ENCODE measurements at regions not wholly inside any gene's neighbourhood (a gene's known extent, or its start where the extent isn't known, plus 50 kb on each side); places are given as distances from the start of the nearest gene placed in this dataset.
"Not testable (repeated sequence)": the region's sequence is repeated elsewhere in the genome, so short reads cannot be mapped to it uniquely, and the experiment has no call there.

DNA sequence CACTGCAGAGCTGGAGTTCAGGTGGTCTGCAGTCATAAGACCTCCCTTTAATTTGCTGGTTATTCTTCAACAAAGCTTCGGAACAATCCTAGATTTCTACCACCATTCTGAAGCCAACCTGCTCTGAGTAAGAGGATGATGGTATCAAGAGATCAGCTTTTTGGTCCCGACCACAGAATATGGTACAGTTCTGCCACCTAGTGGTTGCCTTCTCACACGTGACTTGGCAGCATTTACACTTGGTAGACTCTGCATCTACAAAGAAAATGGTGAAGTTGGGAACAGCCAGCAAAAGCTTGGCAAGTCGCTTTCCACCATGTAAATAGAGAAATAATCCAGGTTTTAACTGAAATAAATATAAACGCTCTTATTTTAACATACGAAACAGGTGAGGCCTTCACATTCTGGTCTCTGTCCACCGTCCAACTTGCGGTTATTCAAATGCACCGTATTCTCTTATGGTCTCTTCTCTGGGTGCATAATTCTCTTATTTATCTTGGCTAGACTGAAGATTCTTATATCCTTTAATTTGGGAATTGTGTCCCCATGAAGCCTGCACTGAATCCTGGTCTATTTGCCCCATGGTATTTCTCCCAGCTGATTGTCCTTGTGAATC lies 173.9 kb upstream of the GRM3 start:
- no peak overlapping the region for H3K4me3 ChIP-seq
- H3K4me2 ChIP-seq: no peak overlapping the region
- no peaks in the 10 kb centered on the region for H3K9me3 ChIP-seq
- H3K27ac ChIP-seq: no peak overlapping the region
- no peaks in the 10 kb centered on the region for H4K20me1 ChIP-seq
- H3K27me3 ChIP-seq: no peaks in the 10 kb centered on the region
- no peak for TF ChIP-seq Cebpa-rat (IDR thresholded peaks at IDR 0.05)
- no peak overlapping the region for H3K9ac ChIP-seq
- H3K4me1 ChIP-seq: no peaks in the 10 kb centered on the region
- H3K36me3 ChIP-seq: no peaks in the 10 kb centered on the region

DNA sequence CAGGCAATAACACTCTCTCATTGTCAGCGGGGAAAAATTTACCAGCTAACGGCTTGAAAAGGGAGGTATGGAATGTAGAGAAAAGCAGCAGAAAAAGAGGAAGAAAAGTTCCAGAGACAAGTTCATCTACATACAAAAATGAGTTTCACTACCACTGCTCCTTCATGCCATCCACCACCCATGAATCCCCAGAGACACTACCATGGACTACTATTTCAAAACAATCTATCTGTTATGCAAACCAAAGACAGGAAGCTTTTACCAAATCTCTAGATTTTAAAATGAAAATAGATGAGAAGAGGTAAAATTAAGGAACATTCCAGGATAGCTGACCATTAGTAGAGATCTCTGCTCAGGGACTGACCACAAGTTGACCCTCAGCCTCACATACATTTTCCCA lies 189.0 kb upstream of the GRM3 start:
- Histone ChIP-seq H3K9ac (no peak overlapping the region), H3K4me2 (peak overlapping the region; percentile 20)

DNA sequence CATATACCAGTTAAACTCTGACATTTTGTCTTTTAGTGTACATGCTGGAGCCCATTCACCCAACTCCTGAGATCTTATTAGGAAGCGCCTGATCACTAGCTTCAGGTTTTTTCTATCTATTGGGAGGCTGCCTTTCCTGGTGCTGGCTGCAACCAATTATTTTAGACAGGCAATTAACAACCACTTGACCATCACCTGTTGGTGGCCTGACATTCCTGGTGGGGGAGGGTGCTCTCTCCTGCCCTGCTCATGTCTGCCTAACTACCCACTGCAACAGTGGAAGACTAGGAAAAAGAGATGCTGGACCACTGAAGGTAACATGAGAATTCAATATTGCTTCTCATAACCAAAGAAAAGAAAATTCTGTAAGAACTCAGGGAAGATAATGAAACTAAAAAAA lies 190.3 kb upstream of the GRM3 start:
- Histone ChIP-seq H3K4me3 (no peak overlapping the region), H3K4me2 (no peak overlapping the region)
- TF ChIP-seq Cebpa-rat (IDR thresholded peaks at IDR 0.05): no peak

More for the DNA sequence above, 189.0 kb upstream of the GRM3 start:
- no peaks in the 10 kb centered on the region for H3K36me3 ChIP-seq
- peaks cover 14% of the 10 kb centered on the region for H3K4me1 ChIP-seq
- no peaks in the 10 kb centered on the region for H4K20me1 ChIP-seq
- no peak overlapping the region for H3K27ac ChIP-seq
- H3K9me3 ChIP-seq: no peaks in the 10 kb centered on the region
- no peak for TF ChIP-seq Cebpa-rat (IDR thresholded peaks at IDR 0.05)
- no peaks in the 10 kb centered on the region for H3K27me3 ChIP-seq
- no peak overlapping the region for H3K4me3 ChIP-seq

DNA sequence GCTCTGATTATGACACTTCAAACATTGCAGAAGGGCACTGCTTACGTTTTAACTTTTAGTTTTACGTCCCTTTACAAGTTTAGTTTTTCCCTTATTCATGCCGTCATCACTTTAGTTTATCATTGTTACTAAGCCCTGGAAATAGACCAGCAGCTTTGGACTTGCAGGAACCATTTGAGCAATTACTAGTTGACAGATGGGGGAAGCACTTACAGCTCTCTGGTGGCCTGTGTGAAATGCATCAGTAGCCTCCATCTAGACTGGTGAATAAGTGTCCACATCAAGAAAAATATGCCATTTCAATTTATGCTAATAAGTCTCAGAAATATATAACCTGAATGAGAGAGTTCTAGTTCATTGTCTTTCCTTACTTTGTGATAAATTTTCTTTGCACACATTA lies 194.9 kb upstream of the GRM3 start:
- H4K20me1 ChIP-seq: no peaks in the 10 kb centered on the region
- no peak overlapping the region for H3K4me3 ChIP-seq
- H3K36me3 ChIP-seq: no peaks in the 10 kb centered on the region
- H3K4me1 ChIP-seq: no peaks in the 10 kb centered on the region
- H3K27ac ChIP-seq: no peak overlapping the region
- no peak overlapping the region for H3K9ac ChIP-seq
- no peaks in the 10 kb centered on the region for H3K27me3 ChIP-seq
- H3K9me3 ChIP-seq: no peaks in the 10 kb centered on the region; the same call in 1 of the 2 replicates
- no peak for TF ChIP-seq Cebpa-rat (IDR thresholded peaks at IDR 0.05)
- H3K4me2 ChIP-seq: no peak overlapping the region

More for the DNA sequence above, 190.3 kb upstream of the GRM3 start:
- Histone ChIP-seq H3K4me1 (peaks cover 14% of the 10 kb centered on the region), H3K27me3 (no peaks in the 10 kb centered on the region), H3K27ac (no peak overlapping the region), H3K9ac (no peak overlapping the region), H3K9me3 (no peaks in the 10 kb centered on the region), H3K36me3 (no peaks in the 10 kb centered on the region), H4K20me1 (no peaks in the 10 kb centered on the region)

DNA sequence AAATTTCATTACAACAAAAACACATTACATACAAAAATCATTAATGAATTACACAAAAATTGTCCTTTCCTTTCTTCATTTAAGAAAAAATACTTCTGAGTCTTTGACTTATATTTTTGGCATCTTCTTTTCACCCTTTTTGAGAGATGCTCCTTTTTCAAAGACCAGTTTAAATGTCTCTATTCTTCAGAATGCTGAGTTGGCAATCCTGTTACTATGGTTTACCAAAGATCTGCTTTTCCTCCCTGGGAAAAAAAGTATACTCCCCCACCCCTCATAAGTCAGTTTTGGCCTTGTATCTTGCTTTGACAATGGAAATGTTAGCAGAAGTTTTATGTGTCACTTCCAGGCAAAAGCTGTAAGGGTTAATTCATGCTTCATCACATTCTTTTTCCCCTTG lies 198.4 kb upstream of the GRM3 start:
- no peaks in the 10 kb centered on the region for H4K20me1 ChIP-seq
- no peaks in the 10 kb centered on the region for H3K36me3 ChIP-seq
- H3K9me3 ChIP-seq: no peaks in the 10 kb centered on the region; the same call in 1 of the 2 replicates
- H3K27me3 ChIP-seq: no peaks in the 10 kb centered on the region
- no peaks in the 10 kb centered on the region for H3K4me1 ChIP-seq
- H3K27ac ChIP-seq: no peak overlapping the region
- TF ChIP-seq Cebpa-rat (IDR thresholded peaks at IDR 0.05): no peak
- H3K4me2 ChIP-seq: no peak overlapping the region
- H3K4me3 ChIP-seq: no peak overlapping the region
- no peak overlapping the region for H3K9ac ChIP-seq

DNA sequence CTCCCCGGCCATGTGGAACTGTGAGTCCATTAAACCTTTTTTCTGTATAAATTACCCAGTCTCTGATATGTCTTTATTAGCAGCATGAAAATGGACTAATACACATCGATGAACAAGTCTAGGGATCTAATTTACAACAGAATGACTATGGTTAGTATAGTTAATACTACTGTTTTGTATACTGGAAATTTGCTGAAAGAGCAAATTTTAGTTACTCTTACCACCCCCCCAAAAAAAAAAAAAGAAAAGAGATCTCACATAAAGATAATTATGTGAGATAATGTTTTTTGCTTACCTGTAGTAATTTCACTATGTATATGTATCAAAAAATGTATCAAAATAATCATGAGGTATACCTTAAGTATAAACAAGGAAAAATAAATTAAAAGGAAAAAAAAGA lies 199.5 kb upstream of the GRM3 start:
- Histone ChIP-seq H3K36me3 (no peaks in the 10 kb centered on the region), H3K4me1 (no peaks in the 10 kb centered on the region), H4K20me1 (no peaks in the 10 kb centered on the region), H3K9ac (no peak overlapping the region), H3K4me2 (no peak overlapping the region), H3K27ac (no peak overlapping the region), H3K27me3 (no peaks in the 10 kb centered on the region), H3K9me3 (no peaks in the 10 kb centered on the region; the same call in 1 of the 2 replicates), H3K4me3 (no peak overlapping the region)
- no peak for TF ChIP-seq Cebpa-rat (IDR thresholded peaks at IDR 0.05)

DNA sequence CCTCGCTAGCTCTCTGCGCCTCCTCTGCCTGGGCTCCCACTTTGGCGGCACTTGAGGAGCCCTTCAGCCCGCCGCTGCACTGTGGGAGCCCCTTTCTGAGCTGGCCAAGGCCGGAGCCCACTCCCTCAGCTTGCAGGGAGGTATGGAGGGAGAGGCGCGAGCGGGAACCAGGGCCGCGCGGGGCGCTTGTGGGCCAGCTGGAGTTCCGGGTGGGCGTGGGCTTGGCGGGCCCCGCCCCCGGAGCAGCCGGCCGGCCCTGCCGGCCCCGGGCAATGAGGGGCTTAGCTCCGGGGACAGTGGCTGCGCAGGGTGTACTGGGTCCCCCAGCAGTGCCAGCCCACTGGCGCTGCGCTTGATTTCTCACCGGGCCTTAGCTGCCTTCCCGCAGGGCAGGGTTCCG lies 203.3 kb upstream of the GRM3 start:
- not testable (repeated sequence) for H3K27me3 ChIP-seq, H3K36me3 ChIP-seq, H4K20me1 ChIP-seq, H3K4me2 ChIP-seq, H3K4me3 ChIP-seq, H3K27ac ChIP-seq, H3K9ac ChIP-seq, H3K4me1 ChIP-seq, H3K9me3 ChIP-seq

DNA sequence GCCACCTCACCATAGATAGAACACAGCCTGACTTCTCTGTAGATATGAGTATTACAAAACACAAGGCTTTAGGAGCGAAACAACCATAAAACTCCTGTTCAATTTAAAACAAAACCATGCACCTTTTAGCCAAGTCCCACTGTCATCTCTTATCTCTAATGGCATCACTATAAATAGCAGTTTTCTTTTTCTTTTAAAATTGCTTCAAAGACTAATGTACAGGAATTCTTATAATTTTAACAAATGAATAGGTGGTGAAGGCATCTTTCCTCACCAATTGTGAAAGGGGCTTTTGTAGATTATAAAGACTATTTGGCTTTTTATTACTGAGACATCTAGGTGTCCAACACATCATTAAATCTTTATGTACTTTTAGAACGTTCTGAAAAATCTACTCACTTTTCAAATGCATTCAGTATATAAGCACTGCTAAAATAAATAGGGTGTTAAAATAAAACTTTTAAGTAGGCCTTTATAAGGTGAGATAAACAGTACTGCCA lies 205.7 kb upstream of the GRM3 start:
- H3K27me3 ChIP-seq: no peaks in the 10 kb centered on the region
- H3K4me1 ChIP-seq: no peaks in the 10 kb centered on the region
- H4K20me1 ChIP-seq: no peaks in the 10 kb centered on the region
- no peak overlapping the region for H3K27ac ChIP-seq
- H3K9ac ChIP-seq: no peak overlapping the region
- H3K9me3 ChIP-seq: no peaks in the 10 kb centered on the region
- TF ChIP-seq Cebpa-rat (IDR thresholded peaks at IDR 0.05): no peak
- H3K36me3 ChIP-seq: no peaks in the 10 kb centered on the region
- no peak overlapping the region for H3K4me2 ChIP-seq
- no peak overlapping the region for H3K4me3 ChIP-seq

DNA sequence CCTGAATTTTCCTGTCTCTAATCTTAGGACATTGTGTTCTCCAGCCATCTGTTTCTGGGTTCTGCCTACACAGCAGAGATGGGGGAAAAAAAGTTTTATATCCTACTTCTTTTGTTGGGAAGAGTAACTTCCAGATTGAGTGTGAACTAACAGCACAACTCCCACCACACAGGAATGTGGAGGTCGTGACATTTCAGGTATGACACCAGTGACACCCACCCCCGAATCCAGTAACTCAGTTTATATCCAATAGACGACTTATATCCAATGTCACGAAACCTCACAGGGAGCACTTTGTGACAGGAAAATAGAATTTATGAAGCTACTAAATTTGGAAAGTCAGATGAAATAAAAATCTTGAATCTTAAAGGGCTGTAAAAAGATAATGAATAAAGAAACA lies 211.9 kb upstream of the GRM3 start:
- H3K9me3 ChIP-seq: no peaks in the 10 kb centered on the region
- no peaks in the 10 kb centered on the region for H3K4me1 ChIP-seq
- H4K20me1 ChIP-seq: no peaks in the 10 kb centered on the region
- H3K27ac ChIP-seq: no peak overlapping the region
- H3K4me2 ChIP-seq: no peak overlapping the region
- H3K36me3 ChIP-seq: no peaks in the 10 kb centered on the region
- H3K9ac ChIP-seq: no peak overlapping the region
- TF ChIP-seq Cebpa-rat (IDR thresholded peaks at IDR 0.05): no peak
- no peak overlapping the region for H3K4me3 ChIP-seq
- no peaks in the 10 kb centered on the region for H3K27me3 ChIP-seq

DNA sequence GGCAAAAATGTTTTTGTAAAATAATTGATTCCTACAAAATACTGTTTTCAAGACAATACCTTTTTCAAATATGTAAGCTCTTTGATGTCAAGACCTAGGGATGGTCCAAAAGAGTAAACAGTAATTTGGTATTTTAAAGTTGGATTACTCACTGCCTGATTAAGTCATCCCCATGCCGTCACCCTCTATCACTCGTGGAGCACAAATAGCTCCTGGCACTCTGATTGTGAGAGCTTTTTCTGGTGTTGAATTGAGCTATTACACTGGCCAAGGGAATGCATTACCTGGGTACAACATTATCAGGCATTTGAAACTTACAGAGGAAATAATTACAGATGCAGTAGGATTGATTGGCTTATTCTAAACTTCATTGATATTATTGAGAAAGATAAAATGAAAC lies 231.9 kb upstream of the GRM3 start:
- no peaks in the 10 kb centered on the region for H3K9me3 ChIP-seq
- no peak for TF ChIP-seq Cebpa-rat (IDR thresholded peaks at IDR 0.05)
- no peak overlapping the region for H3K9ac ChIP-seq
- H3K27me3 ChIP-seq: no peaks in the 10 kb centered on the region
- H3K27ac ChIP-seq: no peak overlapping the region
- H3K4me2 ChIP-seq: no peak overlapping the region
- H3K4me1 ChIP-seq: no peaks in the 10 kb centered on the region
- H3K36me3 ChIP-seq: no peaks in the 10 kb centered on the region
- H4K20me1 ChIP-seq: no peaks in the 10 kb centered on the region
- no peak overlapping the region for H3K4me3 ChIP-seq

DNA sequence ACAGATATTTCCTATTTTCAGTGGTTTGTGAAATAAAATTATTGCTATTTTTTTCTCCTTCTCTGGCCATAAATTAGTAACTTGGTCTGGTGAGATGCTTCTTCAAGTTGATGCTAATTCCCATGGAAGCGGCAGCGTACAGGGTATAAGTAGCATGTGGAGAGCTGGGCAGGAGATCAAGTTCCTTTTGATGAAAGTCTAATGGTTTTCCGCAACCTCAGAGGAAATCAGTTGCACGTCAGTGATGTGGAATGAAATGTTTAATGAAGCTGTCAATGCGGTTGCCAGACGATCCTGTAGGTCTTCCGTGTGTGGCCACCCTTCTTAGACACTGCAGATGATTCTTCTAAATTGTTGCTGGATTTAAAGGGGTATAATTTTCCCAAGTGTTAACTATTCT lies 236.4 kb upstream of the GRM3 start:
- Histone ChIP-seq H3K9ac (no peak overlapping the region), H3K4me1 (no peaks in the 10 kb centered on the region), H3K4me3 (no peak overlapping the region), H3K36me3 (no peaks in the 10 kb centered on the region), H3K9me3 (no peaks in the 10 kb centered on the region), H3K4me2 (no peak overlapping the region), H3K27me3 (no peaks in the 10 kb centered on the region), H4K20me1 (no peaks in the 10 kb centered on the region), H3K27ac (no peak overlapping the region)
- TF ChIP-seq Cebpa-rat (IDR thresholded peaks at IDR 0.05): no peak

Data from BLaER1 (cell line).